ENCODE measurements at regions not wholly inside any gene's neighbourhood (a gene's known extent, or its start where the extent isn't known, plus 50 kb on each side); places are given as distances from the start of the nearest gene placed in this dataset.

DNA sequence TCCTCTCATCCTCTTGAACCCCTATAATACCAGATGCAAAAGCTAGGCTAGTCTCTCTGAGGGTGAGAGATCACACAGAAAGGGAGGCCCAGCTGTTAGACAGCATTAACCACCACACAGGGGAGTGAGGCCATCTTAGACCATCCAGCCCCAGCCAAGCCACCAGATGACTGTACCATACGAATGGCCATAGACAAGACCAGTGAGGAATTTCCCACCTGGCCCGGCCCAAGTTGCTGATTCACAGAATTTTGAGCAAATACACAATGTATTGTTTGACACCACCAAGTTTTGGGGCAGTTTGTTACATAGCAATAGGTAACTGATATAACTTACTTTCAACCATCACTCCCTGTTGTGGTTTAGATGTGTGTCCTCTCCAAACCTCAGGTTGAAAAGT lies 98.2 kb upstream of the CTNNA2 start:
- no peaks in the 10 kb centered on the region for H3K36me3 ChIP-seq (ENCODE audit: control insufficient read depth in 1 of 2, insufficient read depth in 2 of 2, low read depth in 1 of 2, low read length in 2 of 2)
- H4K8ac ChIP-seq (ENCODE audit: low read length): no peak overlapping the region
- H2AK5ac ChIP-seq (ENCODE audit: low read length, severe bottlenecking): no peak overlapping the region
- H2BK120ac ChIP-seq (ENCODE audit: low read depth, low read length): no peak overlapping the region
- H3K27me3 ChIP-seq (ENCODE audit: control insufficient read depth in 1 of 2, insufficient read depth in 1 of 2, low read length in 2 of 2): no peaks in the 10 kb centered on the region
- no peak overlapping the region for H3K4ac ChIP-seq (ENCODE audit: low read depth in 1 of 2, low read length in 2 of 2)
- no peak for DNase-seq
- no peak overlapping the region for H4K91ac ChIP-seq (ENCODE audit: low read length)
- no peak overlapping the region for H3K9ac ChIP-seq (ENCODE audit: low read length)
- no peaks in the 10 kb centered on the region for H3K9me3 ChIP-seq (ENCODE audit: control insufficient read depth, low read length)
- H3K18ac ChIP-seq (ENCODE audit: low read depth in 1 of 2, low read length in 2 of 2): no peak overlapping the region
- WGBS: 36% methylated on average over 2 of the region's 2 CpGs
- H3K27ac ChIP-seq (ENCODE audit: low read length, poor library complexity, severe bottlenecking): no peak overlapping the region
- no peak overlapping the region for H2BK5ac ChIP-seq (ENCODE audit: low read depth, low read length, poor library complexity, severe bottlenecking)
- no peaks in the 10 kb centered on the region for H3K4me1 ChIP-seq (ENCODE audit: control insufficient read depth, insufficient read depth, low read depth, low read length)
- H2AFZ ChIP-seq (ENCODE audit: low read depth, low read length): no peak overlapping the region
- no peak overlapping the region for H3K4me3 ChIP-seq (ENCODE audit: insufficient read depth in 1 of 2, low read depth in 1 of 2, low read length in 2 of 2)
- no peak overlapping the region for H3K4me2 ChIP-seq (ENCODE audit: low read length, poor library complexity, severe bottlenecking)
- H3K14ac ChIP-seq (ENCODE audit: low read length in 2 of 2): no peak overlapping the region
- no peaks in the 10 kb centered on the region for H3K79me1 ChIP-seq (replicated peaks; ENCODE audit: low read length, poor library complexity, severe bottlenecking)
- H3K23ac ChIP-seq (ENCODE audit: low read length in 2 of 2): no peak overlapping the region
- no peak overlapping the region for H2BK12ac ChIP-seq (ENCODE audit: low read length in 2 of 2)
- no peak overlapping the region for H2BK15ac ChIP-seq (ENCODE audit: low read depth, poor library complexity, severe bottlenecking)

DNA sequence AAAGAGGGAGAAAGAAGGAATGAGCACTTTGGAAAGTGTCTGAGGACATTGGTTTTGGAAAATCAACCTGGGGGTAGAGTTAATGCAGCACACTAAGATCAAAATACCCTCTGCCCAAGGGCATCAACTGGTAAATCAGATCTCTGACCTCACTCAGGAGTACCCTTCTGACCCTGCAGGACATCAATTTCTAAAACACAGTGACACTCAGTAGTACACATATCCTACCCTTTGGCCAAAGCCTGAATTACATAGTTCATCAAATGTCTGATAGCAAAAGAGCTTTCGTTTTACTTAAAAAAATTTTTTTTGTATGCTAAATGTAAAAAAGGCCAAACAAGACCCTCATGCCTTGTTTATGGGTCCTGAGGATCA lies 118.4 kb upstream of the CTNNA2 start:
- Histone ChIP-seq H3K36me3 (ENCODE audit: control insufficient read depth in 1 of 2, insufficient read depth in 2 of 2, low read depth in 1 of 2, low read length in 2 of 2) (no peaks in the 10 kb centered on the region), H2BK120ac (ENCODE audit: low read depth, low read length) (no peak overlapping the region), H3K9me3 (ENCODE audit: control insufficient read depth, low read length) (peaks cover 7% of the 10 kb centered on the region), H3K4ac (ENCODE audit: low read depth in 1 of 2, low read length in 2 of 2) (no peak overlapping the region), H3K27me3 (ENCODE audit: control insufficient read depth in 1 of 2, insufficient read depth in 1 of 2, low read length in 2 of 2) (no peaks in the 10 kb centered on the region), H3K14ac (ENCODE audit: low read length in 2 of 2) (no peak overlapping the region), H4K91ac (ENCODE audit: low read length) (no peak overlapping the region), H3K18ac (ENCODE audit: low read depth in 1 of 2, low read length in 2 of 2) (no peak overlapping the region), H3K9ac (ENCODE audit: low read length) (no peak overlapping the region), H3K23ac (ENCODE audit: low read length in 2 of 2) (no peak overlapping the region), H2BK12ac (ENCODE audit: low read length in 2 of 2) (no peak overlapping the region), H2BK5ac (ENCODE audit: low read depth, low read length, poor library complexity, severe bottlenecking) (no peak overlapping the region), H3K4me3 (ENCODE audit: insufficient read depth in 1 of 2, low read depth in 1 of 2, low read length in 2 of 2) (no peak overlapping the region), H3K79me1 (replicated peaks; ENCODE audit: low read length, poor library complexity, severe bottlenecking) (no peaks in the 10 kb centered on the region), H2AK5ac (ENCODE audit: low read length, severe bottlenecking) (no peak overlapping the region), H3K27ac (ENCODE audit: low read length, poor library complexity, severe bottlenecking) (no peak overlapping the region), H2BK15ac (ENCODE audit: low read depth, poor library complexity, severe bottlenecking) (no peak overlapping the region), H3K4me1 (ENCODE audit: control insufficient read depth, insufficient read depth, low read depth, low read length) (no peaks in the 10 kb centered on the region), H3K4me2 (ENCODE audit: low read length, poor library complexity, severe bottlenecking) (no peak overlapping the region), H2AFZ (ENCODE audit: low read depth, low read length) (no peak overlapping the region), H4K8ac (ENCODE audit: low read length) (no peak overlapping the region)
- DNase-seq: no peak
- WGBS: no CpG with 5 or more reads among the region's 1 CpG

DNA sequence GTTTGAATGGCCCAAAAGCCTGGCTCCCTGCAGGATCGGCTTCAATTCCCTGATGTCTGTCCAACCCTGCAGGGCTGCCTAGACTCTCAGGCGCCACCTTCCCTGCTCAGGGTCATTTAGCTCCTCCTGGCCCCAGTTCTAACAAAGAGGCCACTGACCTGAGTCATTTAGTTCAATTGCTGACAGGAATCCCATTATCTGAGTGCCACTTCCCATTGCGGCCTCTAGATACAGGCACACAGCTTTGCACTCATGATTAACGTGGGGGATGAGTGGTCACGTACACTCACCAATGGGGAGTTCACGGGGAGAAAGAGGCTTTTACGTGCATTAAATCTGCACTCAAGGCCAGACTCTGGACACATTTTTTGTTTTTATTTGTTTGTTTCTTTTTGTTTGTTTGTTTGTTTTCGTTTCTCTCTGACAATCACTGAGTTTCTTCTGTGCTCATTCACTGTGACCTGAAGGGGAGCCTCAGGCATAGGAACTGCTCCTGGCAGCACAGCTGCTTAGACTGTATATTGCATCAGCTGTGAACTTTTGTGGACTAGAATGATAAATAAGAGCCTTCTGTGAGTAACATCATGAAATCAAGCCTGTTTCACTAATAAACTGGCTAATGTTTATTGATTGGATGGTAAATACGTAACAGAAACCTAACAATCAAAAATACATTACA lies 118.9 kb upstream of the CTNNA2 start:
- Histone ChIP-seq H3K4ac (ENCODE audit: low read depth in 1 of 2, low read length in 2 of 2) (no peak overlapping the region), H4K91ac (ENCODE audit: low read length) (no peak overlapping the region), H4K8ac (ENCODE audit: low read length) (no peak overlapping the region), H2BK15ac (ENCODE audit: low read depth, poor library complexity, severe bottlenecking) (no peak overlapping the region), H2BK5ac (ENCODE audit: low read depth, low read length, poor library complexity, severe bottlenecking) (no peak overlapping the region), H3K4me1 (ENCODE audit: control insufficient read depth, insufficient read depth, low read depth, low read length) (no peaks in the 10 kb centered on the region), H3K14ac (ENCODE audit: low read length in 2 of 2) (no peak overlapping the region), H3K27me3 (ENCODE audit: control insufficient read depth in 1 of 2, insufficient read depth in 1 of 2, low read length in 2 of 2) (no peaks in the 10 kb centered on the region), H3K4me3 (ENCODE audit: insufficient read depth in 1 of 2, low read depth in 1 of 2, low read length in 2 of 2) (no peak overlapping the region), H2BK120ac (ENCODE audit: low read depth, low read length) (no peak overlapping the region), H2BK12ac (ENCODE audit: low read length in 2 of 2) (no peak overlapping the region), H3K36me3 (ENCODE audit: control insufficient read depth in 1 of 2, insufficient read depth in 2 of 2, low read depth in 1 of 2, low read length in 2 of 2) (no peaks in the 10 kb centered on the region), H3K4me2 (ENCODE audit: low read length, poor library complexity, severe bottlenecking) (no peak overlapping the region), H2AFZ (ENCODE audit: low read depth, low read length) (no peak overlapping the region), H2AK5ac (ENCODE audit: low read length, severe bottlenecking) (no peak overlapping the region), H3K9me3 (ENCODE audit: control insufficient read depth, low read length) (peaks cover 6% of the 10 kb centered on the region), H3K9ac (ENCODE audit: low read length) (no peak overlapping the region), H3K27ac (ENCODE audit: low read length, poor library complexity, severe bottlenecking) (no peak overlapping the region), H3K79me1 (replicated peaks; ENCODE audit: low read length, poor library complexity, severe bottlenecking) (no peaks in the 10 kb centered on the region), H3K18ac (ENCODE audit: low read depth in 1 of 2, low read length in 2 of 2) (no peak overlapping the region), H3K23ac (ENCODE audit: low read length in 2 of 2) (no peak overlapping the region)
- DNase-seq: peak; percentile 3
- WGBS: 22% methylated on average over 8 of the region's 9 CpGs

DNA sequence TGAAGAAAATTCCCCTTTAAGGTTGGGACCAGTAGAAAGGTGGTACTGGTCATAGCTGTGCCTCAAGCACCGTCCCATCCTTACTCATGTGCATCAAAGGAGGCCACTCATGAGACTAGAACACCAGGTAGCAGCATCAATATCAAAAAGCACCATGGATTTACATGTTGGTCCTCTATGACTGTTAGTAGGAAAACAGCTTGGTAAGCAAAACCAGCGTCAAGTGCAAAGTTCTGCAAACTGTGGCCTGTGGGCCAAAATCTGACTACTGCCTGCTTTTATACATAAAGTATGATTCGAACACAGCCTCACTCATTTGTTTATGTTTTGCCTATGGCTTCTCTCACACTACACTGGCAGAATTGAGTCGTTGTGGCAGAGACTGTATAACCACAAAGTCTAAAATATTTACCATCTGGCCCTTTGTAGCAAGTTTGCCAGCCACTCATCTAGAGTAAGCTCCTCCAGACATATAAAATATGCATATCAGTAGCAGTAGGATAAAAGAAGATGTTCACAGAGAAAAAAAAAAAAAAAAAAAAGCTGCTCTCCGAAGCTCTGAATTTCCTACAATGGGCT lies 119.7 kb upstream of the CTNNA2 start:
- H4K8ac ChIP-seq (ENCODE audit: low read length): no peak overlapping the region
- 57% methylated on average over 4 of the region's 5 CpGs for WGBS
- H3K9me3 ChIP-seq (ENCODE audit: control insufficient read depth, low read length): peaks cover 3% of the 10 kb centered on the region
- no peak overlapping the region for H3K4ac ChIP-seq (ENCODE audit: low read depth in 1 of 2, low read length in 2 of 2)
- no peak overlapping the region for H2BK15ac ChIP-seq (ENCODE audit: low read depth, poor library complexity, severe bottlenecking)
- H3K79me1 ChIP-seq (replicated peaks; ENCODE audit: low read length, poor library complexity, severe bottlenecking): no peaks in the 10 kb centered on the region
- no peaks in the 10 kb centered on the region for H3K4me1 ChIP-seq (ENCODE audit: control insufficient read depth, insufficient read depth, low read depth, low read length)
- no peak overlapping the region for H2BK5ac ChIP-seq (ENCODE audit: low read depth, low read length, poor library complexity, severe bottlenecking)
- no peak overlapping the region for H3K9ac ChIP-seq (ENCODE audit: low read length)
- H3K23ac ChIP-seq (ENCODE audit: low read length in 2 of 2): no peak overlapping the region
- no peak overlapping the region for H3K27ac ChIP-seq (ENCODE audit: low read length, poor library complexity, severe bottlenecking)
- no peak overlapping the region for H2BK120ac ChIP-seq (ENCODE audit: low read depth, low read length)
- no peak overlapping the region for H3K4me3 ChIP-seq (ENCODE audit: insufficient read depth in 1 of 2, low read depth in 1 of 2, low read length in 2 of 2)
- H2AFZ ChIP-seq (ENCODE audit: low read depth, low read length): no peak overlapping the region
- H3K14ac ChIP-seq (ENCODE audit: low read length in 2 of 2): no peak overlapping the region
- no peak for DNase-seq
- H3K18ac ChIP-seq (ENCODE audit: low read depth in 1 of 2, low read length in 2 of 2): no peak overlapping the region
- H3K4me2 ChIP-seq (ENCODE audit: low read length, poor library complexity, severe bottlenecking): no peak overlapping the region
- H3K27me3 ChIP-seq (ENCODE audit: control insufficient read depth in 1 of 2, insufficient read depth in 1 of 2, low read length in 2 of 2): no peaks in the 10 kb centered on the region
- no peak overlapping the region for H2AK5ac ChIP-seq (ENCODE audit: low read length, severe bottlenecking)
- H4K91ac ChIP-seq (ENCODE audit: low read length): no peak overlapping the region
- H3K36me3 ChIP-seq (ENCODE audit: control insufficient read depth in 1 of 2, insufficient read depth in 2 of 2, low read depth in 1 of 2, low read length in 2 of 2): no peaks in the 10 kb centered on the region
- H2BK12ac ChIP-seq (ENCODE audit: low read length in 2 of 2): no peak overlapping the region

Data from mesenchymal stem cell (in vitro differentiated cells and primary cell).